NCI-H510A treated with DMSO at 0.1 percent for 48 hours (cell line): ENCODE measurements at regions not wholly inside any gene's neighbourhood (a gene's known extent, or its start where the extent isn't known, plus 50 kb on each side); places are given as distances from the start of the nearest gene placed in this dataset.
"Not testable (repeated sequence)": the region's sequence is repeated elsewhere in the genome, so short reads cannot be mapped to it uniquely, and the experiment has no call there.

ENCODE experiments used
- DNase-seq: peaks from one replicate; lab custom pipeline; 2025; lab: John Stamatoyannopoulos, UW

DNA sequence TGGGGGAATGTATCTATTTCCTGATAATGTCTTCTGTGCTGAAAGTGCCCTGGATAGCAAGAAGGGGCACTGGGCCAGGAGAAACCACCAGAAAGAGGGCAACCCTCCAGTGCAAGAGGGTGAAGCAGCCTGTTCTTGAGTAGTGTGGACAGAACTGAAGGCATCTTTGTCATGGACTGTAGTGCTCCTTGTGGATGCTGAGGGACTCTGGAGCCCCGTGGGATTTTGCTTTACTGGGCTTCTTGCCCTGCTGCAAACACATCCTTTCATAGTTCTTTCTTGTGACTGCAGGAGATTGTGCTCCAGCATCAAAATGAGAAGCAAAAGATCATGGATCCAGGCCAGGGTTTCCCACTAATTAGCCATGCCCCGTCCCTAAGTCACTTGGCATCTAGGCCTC is 300.6 kb downstream of the ZNF326 start:
- no peak for DNase-seq

- no peak for DNase-seq
Measured at GRCh38 chr1:90291431-90292216, 296.7 kb downstream of the ZNF326 start.

DNA sequence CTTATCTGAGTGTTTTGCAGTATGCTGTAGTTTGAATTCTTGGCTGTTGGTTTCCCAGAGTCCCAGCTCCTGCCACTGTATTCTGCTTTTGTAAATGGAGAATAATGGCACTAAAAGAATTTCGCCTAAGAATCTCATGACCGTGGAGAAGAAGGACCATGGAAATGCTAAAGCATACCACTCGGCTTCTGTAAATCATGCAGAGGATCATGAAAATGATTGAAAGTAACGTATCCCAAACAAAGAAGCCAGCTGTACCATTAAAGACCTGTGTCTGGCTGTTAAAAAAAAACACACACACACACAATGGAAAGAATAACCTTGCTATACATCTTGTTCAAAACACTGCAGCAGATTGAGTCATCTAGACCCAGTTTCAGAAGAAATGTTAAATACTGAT is 287.9 kb downstream of the ZNF326 start:
- DNase-seq = no peak

DNA sequence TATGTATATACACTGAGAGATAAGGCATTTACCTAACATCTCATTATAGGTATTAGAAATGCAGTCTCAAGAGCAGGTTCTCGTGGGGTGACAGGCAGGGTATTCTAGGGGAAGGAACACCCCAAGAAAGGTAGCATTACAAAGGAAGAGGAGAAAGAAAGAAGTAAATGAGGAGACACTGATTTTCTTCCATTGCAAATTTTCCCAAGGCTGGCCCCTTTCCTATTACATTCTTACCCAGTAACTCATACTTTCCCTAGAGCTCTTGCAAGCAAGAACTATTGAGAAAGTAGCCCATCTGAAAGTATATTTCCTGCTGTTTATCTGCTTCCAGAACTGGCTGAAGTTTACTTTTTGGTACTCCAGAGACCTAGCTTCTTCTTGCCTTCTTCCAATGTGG is 287.0 kb downstream of the ZNF326 start:
- DNase-seq = not testable (repeated sequence)

DNA sequence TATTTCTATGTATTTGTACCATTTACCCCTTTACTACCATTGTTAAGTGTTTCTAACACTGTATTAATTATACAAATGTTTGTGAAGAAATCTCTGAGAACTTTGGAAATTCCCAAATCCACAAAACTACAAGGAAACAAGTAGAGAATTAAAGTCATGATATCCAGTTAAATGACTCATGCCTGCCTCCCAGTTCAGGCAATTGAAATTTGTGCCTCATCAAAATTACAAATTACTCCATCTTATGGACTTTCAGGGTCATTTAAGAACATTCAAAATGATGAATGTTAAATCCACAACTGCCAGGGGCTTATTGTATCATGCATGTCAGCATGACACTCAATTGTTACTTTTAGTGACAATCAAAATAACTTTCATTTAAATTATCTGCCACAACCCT is 282.4 kb downstream of the ZNF326 start:
- no peak for DNase-seq

GRCh38 chr1:90274376-90274775 is 279.5 kb downstream of the ZNF326 start:
- no peak for DNase-seq

- DNase-seq = no peak
Measured at GRCh38 chr1:90273241-90273774, 278.4 kb downstream of the ZNF326 start.

- DNase-seq = no peak
Measured at GRCh38 chr1:90262791-90263190, 267.9 kb downstream of the ZNF326 start.

DNA sequence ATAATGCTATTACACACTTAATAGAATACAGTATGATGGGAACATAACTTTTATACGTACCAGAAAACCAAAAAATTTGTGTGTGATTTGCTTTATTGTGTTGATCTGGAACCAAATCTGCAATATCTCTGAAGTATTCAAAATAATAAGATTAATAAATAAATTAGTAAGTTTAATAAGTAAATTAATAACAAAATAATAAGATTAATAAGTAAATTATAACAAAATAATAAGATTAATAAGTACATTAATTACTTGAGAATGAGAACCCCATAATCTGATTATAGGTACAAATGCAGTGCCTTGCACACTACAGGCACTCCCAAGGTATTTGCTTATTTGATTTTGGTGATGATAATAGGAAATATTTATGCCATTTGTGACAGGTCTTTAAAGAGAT is 267.4 kb downstream of the ZNF326 start:
- no peak for DNase-seq

DNA sequence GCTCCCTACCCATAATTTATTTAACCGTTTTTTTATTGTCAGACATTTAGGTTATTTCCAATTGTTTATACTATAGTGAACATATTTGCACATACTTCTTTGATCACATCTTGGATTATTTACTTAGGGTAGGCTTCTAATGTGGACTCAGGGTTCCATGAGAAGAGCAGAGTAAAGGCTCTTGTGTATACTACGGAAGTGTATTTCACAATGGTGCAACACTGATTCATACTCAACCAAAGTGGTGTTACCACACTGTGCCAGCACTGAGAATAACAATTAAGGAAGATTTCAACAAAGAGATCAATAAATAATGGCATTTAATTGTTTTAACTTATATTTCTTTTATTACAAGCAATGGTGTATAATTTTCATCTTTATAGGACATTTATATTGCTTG is 251.2 kb downstream of the ZNF326 start:
- no peak for DNase-seq

- DNase-seq = no peak
Measured at GRCh38 chr1:90236493-90236892, 241.6 kb downstream of the ZNF326 start.

DNA sequence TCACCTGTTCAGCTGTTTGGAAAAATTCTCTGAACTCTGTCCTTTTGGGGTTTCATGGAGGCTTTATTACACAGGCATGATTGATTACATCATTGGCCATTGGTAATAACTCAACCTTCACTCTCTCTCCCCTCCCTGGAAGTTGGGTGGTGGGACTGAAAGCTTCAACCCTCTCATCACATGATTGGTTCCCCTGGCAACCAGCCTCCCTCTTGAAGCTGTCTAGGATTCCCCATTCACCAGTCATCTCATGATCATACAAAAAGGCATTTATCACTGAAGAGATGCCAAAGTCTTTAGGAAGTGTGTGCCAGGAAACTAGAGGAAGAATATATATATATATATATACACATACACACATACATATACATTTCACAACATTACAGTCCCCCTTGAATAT is 228.5 kb downstream of the ZNF326 start:
- no peak for DNase-seq

DNA sequence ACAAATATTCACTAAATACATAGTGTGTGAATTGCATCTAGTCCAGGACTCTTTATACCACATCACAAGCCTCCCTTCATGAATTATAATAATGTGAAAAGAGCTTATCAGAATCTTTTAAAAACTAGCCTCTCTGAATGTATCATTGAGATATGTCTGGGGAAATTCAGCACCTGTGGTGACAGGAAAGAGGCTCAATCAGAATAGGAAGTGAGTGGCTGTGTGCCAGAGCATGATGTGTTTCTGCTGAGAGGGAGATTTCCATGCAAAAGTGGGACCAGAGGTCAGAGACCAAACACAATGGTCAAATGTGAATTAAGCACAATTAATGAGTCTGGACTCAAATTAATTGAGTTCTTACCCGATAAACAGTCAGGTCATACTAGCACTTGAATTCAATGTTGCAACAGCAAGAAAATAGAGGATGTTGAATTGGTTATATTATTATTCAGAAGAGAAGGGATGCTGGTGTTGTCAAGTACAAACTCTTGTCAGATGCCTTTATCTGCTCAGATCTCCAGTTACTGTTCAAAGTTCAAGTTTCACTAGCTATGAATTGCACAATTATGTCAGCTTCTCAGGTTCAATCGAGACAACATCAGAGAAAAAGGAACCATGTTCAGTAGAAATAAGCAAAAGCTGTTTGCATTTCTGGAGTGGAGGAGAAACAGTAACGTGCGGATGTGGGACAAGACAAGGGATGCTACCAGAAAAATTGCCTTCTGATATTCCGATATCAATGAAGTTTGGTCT is 226.2 kb downstream of the ZNF326 start:
- DNase-seq = peak; percentile 11

- no peak for DNase-seq
Measured at GRCh38 chr1:90220496-90220895, 225.6 kb downstream of the ZNF326 start.

- not testable (repeated sequence) for DNase-seq
Measured at GRCh38 chr1:90219166-90219871, 224.4 kb downstream of the ZNF326 start.

DNA sequence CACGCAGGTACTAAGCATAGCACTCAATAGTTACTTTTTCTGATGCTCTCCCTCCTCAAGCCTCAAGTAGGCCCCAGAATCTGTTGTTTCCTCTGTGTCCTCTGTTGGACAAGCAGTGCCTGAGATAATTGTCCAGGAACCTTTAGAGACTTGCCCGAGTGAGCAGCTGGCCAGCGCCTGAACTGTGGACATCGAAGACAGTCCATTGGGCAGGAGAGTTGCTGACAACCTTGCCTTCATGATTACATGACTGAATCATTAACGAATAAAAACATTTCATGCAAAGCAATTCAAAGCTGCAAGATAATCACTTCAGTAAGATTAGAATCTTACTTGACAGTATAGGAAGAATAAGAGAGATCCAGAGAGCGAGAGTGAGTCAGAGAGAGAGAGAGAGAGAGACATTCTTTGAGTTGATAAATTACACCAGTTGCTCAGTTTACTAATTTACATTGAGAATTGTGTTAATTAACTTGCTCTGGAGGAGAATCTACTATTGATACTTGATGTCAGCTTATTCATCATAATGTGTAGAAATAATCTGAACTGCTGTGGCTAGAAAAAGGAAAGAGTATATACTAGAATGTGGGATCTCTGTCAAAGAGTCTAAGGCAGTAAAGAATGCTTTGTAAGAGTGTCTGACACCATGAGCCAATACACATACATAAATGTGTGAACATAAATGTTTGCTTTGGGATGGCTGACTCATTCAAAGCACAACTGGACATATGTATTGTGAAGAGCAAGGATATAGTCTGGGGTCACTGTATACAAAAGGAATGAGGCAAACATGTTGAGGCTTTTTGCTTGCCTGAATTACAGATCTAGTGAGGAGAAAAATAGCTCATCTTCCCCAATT is 216.0 kb downstream of the ZNF326 start:
- no peak for DNase-seq

GRCh38 chr1:90208949-90209348 is 214.0 kb downstream of the ZNF326 start:
- no peak for DNase-seq

DNA sequence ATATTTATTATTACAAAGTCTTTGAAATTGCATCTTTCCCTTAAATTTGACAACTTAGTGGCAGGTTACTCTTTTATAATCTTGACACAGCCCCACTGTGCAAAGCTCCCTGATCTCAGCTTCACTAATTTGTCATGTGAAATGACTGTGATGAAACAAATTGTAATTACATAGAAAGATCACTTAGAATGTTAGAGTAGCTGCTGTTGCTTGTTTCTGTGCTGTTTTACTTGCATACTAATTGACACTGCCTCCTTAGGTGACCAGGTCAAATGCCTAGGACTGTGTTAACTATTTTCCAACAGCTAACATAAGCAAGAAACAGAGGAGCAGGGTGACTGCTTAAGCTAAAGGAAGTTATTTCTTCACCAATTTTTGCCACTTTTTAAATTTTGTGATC is 211.3 kb downstream of the ZNF326 start:
- no peak for DNase-seq

DNA sequence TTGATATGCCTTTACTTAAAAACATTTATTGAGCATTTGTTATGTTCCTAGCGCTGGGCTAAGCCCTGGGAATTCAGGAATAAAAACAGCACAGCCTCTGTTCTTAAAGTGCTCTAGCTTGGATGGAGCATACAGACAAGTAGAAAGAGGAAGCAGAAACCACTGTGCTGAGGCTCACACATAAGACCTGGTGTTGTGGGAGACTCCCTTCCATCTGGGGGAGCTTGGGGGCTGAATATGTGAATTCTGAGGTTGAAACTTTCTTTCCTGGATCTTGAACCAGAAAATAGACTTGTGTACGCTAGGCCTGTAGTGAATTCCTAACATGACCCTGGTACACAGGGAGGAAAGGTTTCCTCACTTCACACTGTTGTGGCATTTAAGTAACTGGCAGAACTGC is 209.9 kb downstream of the ZNF326 start:
- no peak for DNase-seq

- DNase-seq = no peak
Measured at GRCh38 chr1:90204023-90204590, 209.2 kb downstream of the ZNF326 start.
